Osteoblast (primary cell): ENCODE measurements at regions not wholly inside any gene's neighbourhood (a gene's known extent, or its start where the extent isn't known, plus 50 kb on each side); places are given as distances from the start of the nearest gene placed in this dataset.

Source experiments
- DNase-seq: peaks from one replicate; pipeline ENCODE4 v3.0.0; 2011; ENCODE audit warnings: low spot score, mixed read lengths; ENCODE audit not compliant: insufficient read length; ENCODE audit errors: missing footprints
- H2AFZ ChIP-seq: 2 replicates; pipeline ENCODE4 v1.6.0; 2011; ENCODE audit warnings: mild to moderate bottlenecking, low read length
- H3K27ac ChIP-seq: 2 replicates; pipeline ENCODE4 v1.5.1; 2011; ENCODE audit warnings: mild to moderate bottlenecking, low read depth, low read length, moderate library complexity
- H3K27me3 ChIP-seq: 2 replicates; pipeline ENCODE4 v1.6.0; 2012; ENCODE audit warnings: mild to moderate bottlenecking, control low read depth, inconsistent platforms, low read length, moderate library complexity; ENCODE audit not compliant: insufficient read depth
- H3K36me3 ChIP-seq: 2 replicates; pipeline ENCODE4 v1.5.1; 2011; ENCODE audit warnings: mild to moderate bottlenecking, low read length, control low read depth, moderate library complexity; ENCODE audit not compliant: insufficient read depth
- H3K4me1 ChIP-seq: 2 replicates; pipeline ENCODE4 v1.5.1; 2011; ENCODE audit warnings: mild to moderate bottlenecking, low read length, control low read depth, moderate library complexity; ENCODE audit not compliant: insufficient read depth
- H3K4me2 ChIP-seq: 2 replicates; pipeline ENCODE4 v1.6.0; 2011; ENCODE audit warnings: mild to moderate bottlenecking, low read length; ENCODE audit not compliant: insufficient read depth
- H3K4me3 ChIP-seq: fragments of 200-600 bp; sonication (generic); 3 replicates; pipeline ENCODE4 v1.5.1; 2012; ENCODE audit warnings: mild to moderate bottlenecking, low read length, inconsistent platforms; ENCODE audit not compliant: insufficient read depth
- H3K79me2 ChIP-seq: 2 replicates; pipeline ENCODE4 v1.6.0; 2012; ENCODE audit warnings: mild to moderate bottlenecking, low read length, control low read depth, inconsistent platforms; ENCODE audit not compliant: insufficient read depth
- H3K9me3 ChIP-seq: 2 replicates; pipeline ENCODE4 v1.5.1; 2011; ENCODE audit warnings: low read depth, low read length, control low read depth
- H4K20me1 ChIP-seq: 2 replicates; pipeline ENCODE4 v1.6.0; 2012; ENCODE audit warnings: mild to moderate bottlenecking, low read length, control low read depth; ENCODE audit not compliant: insufficient read depth
- CTCF ChIP-seq: IDR thresholded peaks from 2 replicates; pipeline ENCODE4 v1.5.1; 2011; ENCODE audit warnings: mild to moderate bottlenecking, low read depth, low read length, moderate library complexity; ENCODE audit errors: extremely low read depth

DNA sequence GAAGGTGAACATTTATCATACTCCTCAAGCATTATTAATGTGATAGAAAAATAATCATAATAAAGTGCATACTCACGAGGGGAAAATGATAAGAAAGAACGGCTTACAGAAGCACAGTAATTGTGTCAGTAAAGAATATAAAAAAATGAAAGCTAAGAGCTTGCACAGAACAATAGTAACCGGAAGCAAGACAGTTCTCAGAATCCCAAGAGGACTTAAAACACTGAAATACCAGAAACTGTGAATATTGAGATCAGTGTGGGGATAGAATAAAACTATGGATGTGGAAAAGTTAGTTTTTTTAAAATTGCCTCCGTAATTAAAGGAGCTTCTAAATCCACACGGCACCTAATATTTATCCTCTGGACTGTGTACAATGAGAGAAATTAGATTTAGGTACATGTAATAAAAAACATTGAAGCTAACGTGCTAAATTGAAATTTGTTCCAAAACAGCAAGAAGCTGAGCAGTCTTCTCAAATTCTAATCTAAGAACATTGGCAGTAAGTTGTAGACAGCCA lies 482.7 kb downstream of the SLITRK6 start:
- Histone ChIP-seq H3K36me3 (no peaks in the 10 kb centered on the region), H3K79me2 (no peaks in the 10 kb centered on the region), H3K4me3 (no peak overlapping the region), H3K27ac (no peak overlapping the region), H3K27me3 (no peaks in the 10 kb centered on the region), H3K4me1 (no peaks in the 10 kb centered on the region), H3K9me3 (no peaks in the 10 kb centered on the region), H4K20me1 (no peaks in the 10 kb centered on the region), H3K4me2 (no peak overlapping the region), H2AFZ (no peak overlapping the region)
- no peak for DNase-seq
- no peak for TF ChIP-seq CTCF

GRCh38 chr13:85314686-85315085 lies 484.5 kb downstream of the SLITRK6 start:
- Histone ChIP-seq H3K36me3 (no peaks in the 10 kb centered on the region), H3K79me2 (no peaks in the 10 kb centered on the region), H3K27me3 (no peaks in the 10 kb centered on the region), H3K4me2 (no peak overlapping the region), H3K27ac (no peak overlapping the region), H2AFZ (no peak overlapping the region), H3K9me3 (no peaks in the 10 kb centered on the region), H3K4me3 (no peak overlapping the region), H3K4me1 (no peaks in the 10 kb centered on the region), H4K20me1 (no peaks in the 10 kb centered on the region)
- TF ChIP-seq CTCF: no peak
- no peak for DNase-seq

- Histone ChIP-seq H3K27ac (no peak overlapping the region), H4K20me1 (no peaks in the 10 kb centered on the region), H3K27me3 (no peaks in the 10 kb centered on the region), H2AFZ (no peak overlapping the region), H3K9me3 (no peaks in the 10 kb centered on the region), H3K79me2 (no peaks in the 10 kb centered on the region), H3K36me3 (no peaks in the 10 kb centered on the region), H3K4me3 (no peak overlapping the region), H3K4me2 (no peak overlapping the region), H3K4me1 (no peaks in the 10 kb centered on the region)
- TF ChIP-seq CTCF: no peak
- DNase-seq: no peak
These were observed 485.3 kb downstream of the SLITRK6 start for GRCh38 chr13:85313761-85314503.

DNA sequence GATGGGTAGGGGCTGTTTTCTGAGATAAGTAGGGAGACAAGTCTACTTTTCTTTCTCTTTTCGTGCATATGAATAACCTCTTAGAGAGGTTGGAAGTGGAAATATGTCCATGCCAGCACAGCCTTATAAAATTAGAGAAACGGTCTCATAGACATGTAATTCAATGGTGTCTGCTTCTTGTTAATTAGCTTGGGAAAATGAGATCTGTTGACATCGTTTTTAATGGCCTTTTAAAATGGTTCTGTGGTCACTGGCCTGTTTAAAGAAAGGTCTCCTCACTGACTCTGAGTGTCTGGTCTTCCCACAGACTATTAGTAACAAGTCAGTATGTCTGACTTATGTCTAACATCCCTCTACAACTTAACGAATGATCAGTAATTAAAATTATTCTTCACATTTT lies 487.1 kb downstream of the SLITRK6 start:
- Histone ChIP-seq H2AFZ (no peak overlapping the region), H4K20me1 (no peaks in the 10 kb centered on the region)
- no peak for TF ChIP-seq CTCF

More for the DNA sequence above, 487.1 kb downstream of the SLITRK6 start:
- Histone ChIP-seq H3K36me3 (no peaks in the 10 kb centered on the region), H3K79me2 (no peaks in the 10 kb centered on the region), H3K27ac (no peak overlapping the region), H3K4me2 (no peak overlapping the region), H3K4me1 (no peaks in the 10 kb centered on the region), H3K4me3 (no peak overlapping the region), H3K27me3 (no peaks in the 10 kb centered on the region), H3K9me3 (no peaks in the 10 kb centered on the region)
- no peak for DNase-seq
